Nephron progenitor cell (in vitro differentiated cells): ENCODE measurements at regions not wholly inside any gene's neighbourhood (a gene's known extent, or its start where the extent isn't known, plus 50 kb on each side); places are given as distances from the start of the nearest gene placed in this dataset.
A peak's percentile ranks its signal among the peaks of the same experiment; 100 is the strongest.

ENCODE experiments used
- DNase-seq: peaks from one replicate; pipeline ENCODE4 v3.0.0; 2021
- H3K27ac Mint-ChIP-seq: 2 replicates; pipeline ENCODE4 v1.8.0; 2021; ENCODE audit warnings: mild to moderate bottlenecking, moderate library complexity, mixed read lengths
- H3K27me3 Mint-ChIP-seq: 2 replicates; pipeline ENCODE4 v1.8.0; 2021; ENCODE audit warnings: mild to moderate bottlenecking, low read depth, mixed read lengths; ENCODE audit not compliant: poor library complexity
- H3K36me3 Mint-ChIP-seq: 2 replicates; pipeline ENCODE4 v1.8.0; 2021; ENCODE audit warnings: low read depth, mixed read lengths
- H3K4me1 Mint-ChIP-seq: 2 replicates; pipeline ENCODE4 v1.8.0; 2021; ENCODE audit warnings: mixed read lengths
- H3K4me3 Mint-ChIP-seq: 2 replicates; pipeline ENCODE4 v1.8.0; 2021; ENCODE audit warnings: mild to moderate bottlenecking, moderate library complexity, mixed read lengths
- H3K9me3 Mint-ChIP-seq: 2 replicates; pipeline ENCODE4 v1.8.0; 2021; ENCODE audit warnings: mild to moderate bottlenecking, moderate library complexity, mixed read lengths
- TF ChIP-seq, protein P1 (sequence below): fragments of 200-600 bp; sonication (generic); IDR thresholded peaks from 2 replicates; pipeline ENCODE4 v1.5.0; 2021; ENCODE audit warnings: antibody characterized with exemption

DNA sequence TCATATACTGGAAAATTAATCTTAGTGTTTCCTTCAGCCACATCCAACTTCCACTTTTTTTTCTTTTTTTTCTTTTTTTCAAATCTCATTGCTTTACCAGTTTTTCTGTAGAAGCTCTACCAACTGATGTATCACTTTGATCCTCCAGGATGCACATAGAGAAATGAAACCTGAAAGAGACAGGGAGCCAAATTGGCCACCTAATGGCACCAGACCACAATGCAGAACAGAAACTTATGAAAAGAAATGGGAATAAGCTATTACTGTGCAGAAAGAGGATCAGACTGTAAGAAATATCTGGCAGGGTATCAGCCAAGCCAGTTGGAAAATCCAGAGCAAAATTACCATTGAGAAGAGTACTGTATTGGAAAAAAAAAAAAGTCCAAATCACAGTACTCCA, 1514.2 kb downstream of the MRPL39 start:
- no peak overlapping the region for H3K27ac Mint-ChIP-seq
- no peaks in the 10 kb centered on the region for H3K4me1 Mint-ChIP-seq
- no peak for DNase-seq
- H3K36me3 Mint-ChIP-seq: no peaks in the 10 kb centered on the region
- peaks cover 3% of the 10 kb centered on the region for H3K27me3 Mint-ChIP-seq
- no peak overlapping the region for H3K4me3 Mint-ChIP-seq
- TF ChIP-seq, protein P1, sequence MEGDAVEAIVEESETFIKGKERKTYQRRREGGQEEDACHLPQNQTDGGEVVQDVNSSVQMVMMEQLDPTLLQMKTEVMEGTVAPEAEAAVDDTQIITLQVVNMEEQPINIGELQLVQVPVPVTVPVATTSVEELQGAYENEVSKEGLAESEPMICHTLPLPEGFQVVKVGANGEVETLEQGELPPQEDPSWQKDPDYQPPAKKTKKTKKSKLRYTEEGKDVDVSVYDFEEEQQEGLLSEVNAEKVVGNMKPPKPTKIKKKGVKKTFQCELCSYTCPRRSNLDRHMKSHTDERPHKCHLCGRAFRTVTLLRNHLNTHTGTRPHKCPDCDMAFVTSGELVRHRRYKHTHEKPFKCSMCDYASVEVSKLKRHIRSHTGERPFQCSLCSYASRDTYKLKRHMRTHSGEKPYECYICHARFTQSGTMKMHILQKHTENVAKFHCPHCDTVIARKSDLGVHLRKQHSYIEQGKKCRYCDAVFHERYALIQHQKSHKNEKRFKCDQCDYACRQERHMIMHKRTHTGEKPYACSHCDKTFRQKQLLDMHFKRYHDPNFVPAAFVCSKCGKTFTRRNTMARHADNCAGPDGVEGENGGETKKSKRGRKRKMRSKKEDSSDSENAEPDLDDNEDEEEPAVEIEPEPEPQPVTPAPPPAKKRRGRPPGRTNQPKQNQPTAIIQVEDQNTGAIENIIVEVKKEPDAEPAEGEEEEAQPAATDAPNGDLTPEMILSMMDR: no peak
- H3K9me3 Mint-ChIP-seq: peaks cover 55% of the 10 kb centered on the region

DNA sequence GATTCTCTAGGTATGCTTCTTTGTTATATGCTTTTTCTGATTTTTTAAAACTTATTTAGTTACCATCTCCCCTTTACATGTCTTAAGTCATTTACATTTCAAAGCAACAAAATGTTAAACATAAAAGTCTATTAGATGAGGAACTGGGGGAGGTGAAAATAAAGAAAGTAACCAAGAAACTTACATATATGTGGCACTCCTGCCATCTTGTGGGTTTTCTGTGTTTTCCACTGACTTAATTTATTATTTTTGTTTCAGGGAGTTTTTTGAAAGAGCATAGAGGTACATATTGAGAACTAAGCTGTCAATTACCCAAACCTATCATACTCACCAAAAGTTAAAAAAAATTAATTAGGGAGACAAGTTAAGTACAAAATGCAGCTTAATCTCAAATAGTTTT, 1531.1 kb downstream of the MRPL39 start:
- DNase-seq: no peak
- no peaks in the 10 kb centered on the region for H3K36me3 Mint-ChIP-seq
- TF ChIP-seq, protein P1: no peak
- no peaks in the 10 kb centered on the region for H3K4me1 Mint-ChIP-seq
- H3K9me3 Mint-ChIP-seq: peaks cover 53% of the 10 kb centered on the region
- H3K27me3 Mint-ChIP-seq: no peaks in the 10 kb centered on the region
- H3K27ac Mint-ChIP-seq: no peak overlapping the region
- no peak overlapping the region for H3K4me3 Mint-ChIP-seq

DNA sequence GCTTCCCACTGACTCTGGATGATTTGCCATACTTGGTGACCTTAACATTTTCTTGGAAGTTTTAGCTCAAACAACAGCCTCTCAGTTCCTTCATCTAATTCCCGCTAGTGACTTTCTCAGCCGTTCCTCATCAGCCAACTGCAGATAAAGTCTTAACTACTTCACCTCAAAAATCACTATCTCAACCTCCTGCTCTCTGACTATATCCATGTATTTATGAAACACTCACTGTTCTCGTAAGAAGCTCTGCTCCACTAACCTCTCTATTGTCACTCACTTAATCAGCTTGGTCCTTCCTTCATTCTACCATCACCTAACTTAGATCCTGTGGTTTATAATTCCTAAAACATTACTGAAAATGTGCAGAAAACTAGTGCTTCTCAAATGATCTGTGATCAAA, 1551.6 kb downstream of the MRPL39 start:
- H3K9me3 Mint-ChIP-seq: peaks cover 7% of the 10 kb centered on the region
- TF ChIP-seq, protein P1: no peak

GRCh38 chr21:24050231-24050630, 1557.0 kb downstream of the MRPL39 start:
- Mint-ChIP-seq H3K4me3 (no peak overlapping the region), H3K9me3 (peaks cover 12% of the 10 kb centered on the region), H3K4me1 (no peaks in the 10 kb centered on the region)

More for the DNA sequence above, 1551.6 kb downstream of the MRPL39 start:
- no peak for DNase-seq
- H3K27me3 Mint-ChIP-seq: no peaks in the 10 kb centered on the region
- H3K36me3 Mint-ChIP-seq: no peaks in the 10 kb centered on the region
- H3K27ac Mint-ChIP-seq: no peak overlapping the region
- H3K4me3 Mint-ChIP-seq: no peak overlapping the region
- no peaks in the 10 kb centered on the region for H3K4me1 Mint-ChIP-seq

GRCh38 chr21:24046829-24047443, 1560.3 kb downstream of the MRPL39 start:
- Mint-ChIP-seq H3K36me3 (no peaks in the 10 kb centered on the region), H3K4me3 (no peak overlapping the region), H3K4me1 (no peaks in the 10 kb centered on the region), H3K27me3 (no peaks in the 10 kb centered on the region), H3K27ac (no peak overlapping the region), H3K9me3 (peaks cover 11% of the 10 kb centered on the region)
- DNase-seq: no peak
- TF ChIP-seq, protein P1: no peak

More at GRCh38 chr21:24050231-24050630, 1557.0 kb downstream of the MRPL39 start:
- no peak for DNase-seq
- H3K27me3 Mint-ChIP-seq: no peaks in the 10 kb centered on the region
- H3K27ac Mint-ChIP-seq: no peak overlapping the region
- H3K36me3 Mint-ChIP-seq: no peaks in the 10 kb centered on the region
- TF ChIP-seq, protein P1: no peak

- no peaks in the 10 kb centered on the region for H3K36me3 Mint-ChIP-seq
- peaks cover 15% of the 10 kb centered on the region for H3K9me3 Mint-ChIP-seq
- H3K27ac Mint-ChIP-seq: no peak overlapping the region
- no peaks in the 10 kb centered on the region for H3K4me1 Mint-ChIP-seq
- no peaks in the 10 kb centered on the region for H3K27me3 Mint-ChIP-seq
- TF ChIP-seq, protein P1: no peak
- DNase-seq: peak; percentile 12
- H3K4me3 Mint-ChIP-seq: no peak overlapping the region
These were observed 1561.5 kb downstream of the MRPL39 start for GRCh38 chr21:24045775-24046215.
